Stimulated activated naive CD4-positive, alpha-beta T cell (primary cell): ENCODE measurements at regions not wholly inside any gene's neighbourhood (a gene's known extent, or its start where the extent isn't known, plus 50 kb on each side); places are given as distances from the start of the nearest gene placed in this dataset.

ENCODE experiments used
- DNase-seq, 6 experiments: peaks; one replicate each; lab custom pipeline; 2025; lab: John Stamatoyannopoulos, UW

DNA sequence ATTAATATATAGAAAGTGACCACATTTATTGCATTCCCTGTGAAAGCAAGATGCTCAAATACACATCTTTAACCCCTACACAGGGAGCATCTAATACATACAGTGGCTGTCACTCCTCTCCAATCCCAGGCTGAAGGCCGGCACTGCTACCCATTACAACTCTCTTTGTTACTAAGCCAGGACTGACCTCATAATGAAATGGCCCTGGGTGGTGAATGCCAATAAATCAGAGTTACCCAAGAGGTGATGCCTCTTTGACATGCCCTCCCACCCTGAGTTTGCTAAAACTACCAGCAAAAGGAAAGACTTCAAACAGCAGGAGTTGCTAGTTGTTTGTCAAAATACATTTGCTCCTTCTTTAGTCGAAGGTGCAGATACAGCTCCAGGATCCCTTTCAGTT lies 214.2 kb downstream of the FOXA2 start:
- DNase-seq = no peak

DNA sequence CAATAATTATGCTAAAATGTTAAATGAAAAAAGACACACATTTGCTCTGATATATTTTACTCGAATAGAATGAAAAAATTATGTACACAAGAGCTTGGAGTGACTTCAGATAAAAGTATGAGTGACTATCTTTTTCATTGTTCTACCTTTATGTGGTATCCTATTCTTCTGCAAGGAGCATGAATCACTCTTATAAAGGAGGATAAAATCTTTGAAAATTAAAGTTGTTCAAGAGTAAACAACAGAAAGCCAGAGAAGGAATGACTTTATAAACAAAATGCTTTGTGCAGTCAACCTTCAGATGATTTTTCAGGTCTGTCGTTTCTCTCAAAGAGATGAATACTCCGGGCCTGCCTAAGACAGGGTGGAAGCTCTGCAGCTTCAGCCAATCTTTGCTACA lies 215.3 kb downstream of the FOXA2 start:
- no peak for DNase-seq

DNA sequence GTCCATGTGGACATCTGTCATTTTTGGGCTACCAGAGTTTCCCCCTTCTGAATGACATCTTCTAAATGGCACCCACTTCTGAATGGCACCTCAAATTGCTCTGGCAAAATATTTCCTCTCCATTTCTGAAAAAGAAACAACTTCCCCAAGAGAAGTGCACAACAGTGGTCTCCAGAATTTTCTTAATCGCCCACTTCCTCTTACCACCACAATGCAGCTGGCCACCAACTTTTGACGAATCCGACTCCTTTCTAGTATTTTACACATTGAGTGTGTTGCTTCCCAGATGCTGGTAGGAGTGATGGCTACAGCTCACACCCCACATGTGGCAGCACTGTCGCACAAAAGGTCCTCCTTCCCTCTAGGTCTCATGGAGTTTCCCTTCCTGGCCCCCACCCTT lies 216.1 kb downstream of the FOXA2 start:
- DNase-seq = no peak

DNA sequence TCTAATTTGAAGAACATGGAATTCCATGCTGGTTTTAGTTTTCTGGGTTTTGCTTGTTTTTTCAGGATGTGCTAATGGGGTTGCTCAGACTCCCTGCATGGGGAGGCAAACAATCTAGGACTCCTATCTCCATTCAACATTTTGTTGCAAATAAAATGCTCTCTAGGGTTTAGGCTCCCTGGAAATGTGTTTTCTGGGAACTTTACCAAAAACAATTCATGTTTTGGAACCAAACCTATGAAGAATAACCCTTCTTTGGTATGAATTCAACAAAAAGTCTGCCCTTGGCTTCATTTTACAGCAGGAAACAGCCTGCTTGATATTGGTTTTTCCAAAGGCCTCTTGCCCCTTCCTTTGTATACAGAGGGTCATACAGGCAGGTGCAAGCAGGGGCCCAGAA lies 217.7 kb downstream of the FOXA2 start:
- DNase-seq = no peak

DNA sequence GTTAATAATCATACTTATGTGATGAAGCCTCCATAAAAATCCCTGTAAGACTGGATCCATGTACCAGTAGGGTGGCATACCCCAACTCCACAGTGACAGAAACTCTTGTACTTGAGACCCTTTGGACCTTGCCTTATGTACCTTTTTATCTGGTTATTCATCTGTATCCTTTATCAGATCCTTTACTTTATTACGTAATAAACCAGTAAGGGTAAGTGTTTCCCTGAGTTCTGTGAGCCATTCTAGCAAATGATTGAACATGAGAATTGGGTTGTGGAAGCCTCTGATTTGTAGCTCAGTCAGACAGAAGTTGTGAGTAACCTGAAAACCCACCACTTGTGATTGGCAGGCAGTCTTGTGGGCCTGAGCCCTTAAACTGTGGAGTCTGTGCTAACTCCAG lies 229.7 kb downstream of the FOXA2 start:
- DNase-seq = no peak

DNA sequence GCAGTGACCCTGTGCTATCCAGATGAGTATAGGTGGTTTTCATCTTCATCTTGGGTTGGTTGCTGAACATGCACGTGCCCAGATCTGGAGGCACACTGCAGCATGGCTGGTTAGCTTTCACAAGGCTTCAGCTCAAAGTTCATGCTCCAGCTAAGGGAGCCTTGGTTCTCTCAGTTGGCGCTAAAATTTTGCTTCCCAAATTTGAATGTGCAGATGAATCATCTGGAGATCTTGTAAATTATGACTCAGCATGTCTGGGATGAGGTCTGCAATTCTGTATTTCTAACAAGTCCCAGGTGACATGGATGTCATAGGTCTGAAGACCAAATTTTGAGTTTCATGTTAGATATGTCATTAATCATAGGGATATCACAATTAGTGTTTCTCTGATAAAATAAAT lies 230.8 kb downstream of the FOXA2 start:
- no peak for DNase-seq

DNA sequence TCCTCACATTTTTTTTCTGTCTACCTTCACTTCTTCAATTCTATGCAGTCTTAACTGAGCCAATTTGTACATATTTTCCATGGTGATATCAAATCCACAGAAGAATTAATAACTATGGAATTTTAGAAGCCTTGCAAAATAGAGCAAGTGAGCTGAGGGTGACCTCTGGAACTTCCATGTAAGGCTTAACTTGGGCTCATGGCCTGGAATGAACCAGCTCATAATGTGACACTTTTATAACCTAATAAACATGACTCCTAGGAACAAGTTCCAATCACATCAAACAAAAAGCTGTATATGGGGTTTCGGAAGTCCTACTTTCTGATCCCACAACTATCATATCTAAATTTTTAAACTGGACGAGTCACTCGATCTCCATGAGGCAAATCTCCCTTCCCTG lies 232.4 kb downstream of the FOXA2 start:
- DNase-seq = no peak

DNA sequence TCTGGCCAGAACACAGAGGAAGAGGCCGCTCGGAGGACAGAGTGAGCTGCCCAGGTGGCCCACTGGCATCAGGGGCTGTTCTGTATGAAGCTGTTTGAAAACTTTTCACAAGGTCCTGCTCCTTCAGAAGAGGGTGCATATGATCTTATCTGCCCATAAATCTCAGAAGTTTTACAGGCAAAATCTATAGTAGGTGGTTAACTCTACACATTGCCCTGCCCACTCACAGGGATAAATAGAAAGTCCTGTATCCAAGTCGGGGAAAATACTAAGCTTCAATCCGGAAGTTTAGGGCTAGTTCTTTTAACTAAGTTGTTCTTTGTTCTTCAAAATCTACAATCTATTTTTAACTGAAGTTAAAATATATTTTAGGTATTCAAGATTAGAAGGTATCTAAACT lies 233.7 kb downstream of the FOXA2 start:
- DNase-seq = no peak

DNA sequence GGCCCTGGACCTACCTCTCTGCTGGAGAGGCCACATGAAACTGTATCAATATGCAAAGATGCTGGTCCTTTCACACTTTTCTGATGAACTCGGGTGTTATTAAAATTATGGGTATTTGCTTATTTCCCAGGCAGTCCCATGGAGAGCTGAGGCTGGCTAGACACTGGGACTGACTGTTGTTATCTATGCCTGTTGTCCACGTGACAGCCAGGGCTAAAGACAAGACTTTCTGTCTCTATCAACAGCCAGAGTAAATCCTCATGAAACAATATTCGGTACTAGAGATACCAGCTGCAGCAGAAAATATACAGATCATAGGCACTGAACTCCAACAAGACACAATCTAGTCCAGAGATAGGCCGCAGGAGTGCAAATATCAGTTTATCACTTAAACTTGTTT lies 236.4 kb downstream of the FOXA2 start:
- no peak for DNase-seq

DNA sequence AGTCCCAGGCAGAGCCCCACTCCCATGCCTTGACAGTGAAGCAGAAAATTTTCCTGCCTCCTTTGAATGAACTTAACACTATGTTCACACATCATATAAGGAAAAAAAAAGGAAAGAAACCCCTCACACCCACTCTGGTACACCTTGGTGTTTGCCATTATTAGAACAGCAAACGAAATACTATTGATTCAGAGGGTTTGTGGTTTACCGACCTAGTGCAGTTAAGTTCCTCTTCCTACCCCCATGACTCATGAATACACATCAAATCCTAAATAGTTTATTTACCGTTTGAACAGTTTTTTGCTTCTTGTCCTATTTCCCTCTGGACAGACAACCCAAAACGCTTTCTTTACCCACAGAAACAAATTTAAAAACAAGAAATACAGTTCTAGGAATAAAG lies 237.7 kb downstream of the FOXA2 start:
- no peak for DNase-seq

DNA sequence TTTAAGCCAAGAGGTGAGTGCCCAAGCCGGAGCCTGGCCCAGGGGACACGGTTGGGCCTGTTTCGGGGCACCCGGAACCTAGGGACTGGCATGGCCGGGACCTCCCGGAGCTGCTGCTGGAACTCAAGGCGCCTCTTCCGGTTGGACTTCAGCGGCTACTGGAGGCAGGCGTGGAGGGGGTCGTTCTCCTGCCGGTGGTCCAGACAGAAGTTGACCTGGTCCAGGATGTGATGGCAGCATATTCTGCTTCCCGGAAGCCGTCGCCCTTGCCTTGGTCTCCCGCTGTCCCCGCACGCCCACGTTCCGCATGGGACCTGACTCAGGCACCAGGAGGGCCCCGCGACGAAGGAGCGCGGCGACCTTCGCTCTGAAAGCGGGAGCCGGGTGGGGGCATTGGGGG lies 240.8 kb downstream of the FOXA2 start:
- DNase-seq = no peak

DNA sequence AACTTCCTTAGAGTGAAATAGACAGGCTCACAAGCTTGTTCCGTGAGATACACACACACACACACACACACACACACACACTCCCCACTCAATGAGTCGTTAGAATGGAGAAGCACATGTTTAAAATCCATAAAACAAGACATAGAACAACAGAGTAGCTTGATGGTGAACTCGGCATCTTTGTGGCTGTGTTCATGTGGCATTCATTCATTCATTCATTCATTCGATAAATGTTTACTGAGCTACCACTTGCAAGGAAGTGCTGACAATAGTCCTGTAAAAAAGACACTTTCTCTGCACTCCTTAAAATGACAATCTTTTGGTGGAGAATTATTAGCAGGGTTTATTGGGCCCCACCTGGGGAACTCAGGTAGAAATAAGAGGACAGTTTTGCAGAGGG lies 242.0 kb downstream of the FOXA2 start:
- DNase-seq = no peak

DNA sequence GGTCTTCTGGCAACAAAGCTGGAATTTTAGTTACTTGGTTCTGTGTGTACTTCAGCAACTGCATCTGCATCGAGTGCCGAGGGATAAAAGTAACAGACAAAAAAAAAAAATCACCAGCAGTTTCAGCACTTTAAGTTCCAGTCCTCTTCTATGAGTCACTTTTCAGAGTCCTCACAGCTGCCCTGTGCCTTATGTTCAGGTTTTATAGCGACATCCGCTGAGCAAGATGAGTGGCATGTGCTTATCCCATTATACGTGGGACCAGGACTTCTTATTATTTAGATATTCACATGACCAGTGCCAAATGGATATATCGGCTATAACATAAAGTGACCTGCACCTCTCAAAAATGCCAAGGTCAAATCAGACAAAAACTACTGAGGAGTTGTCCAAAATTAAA lies 242.9 kb downstream of the FOXA2 start:
- DNase-seq = no peak

DNA sequence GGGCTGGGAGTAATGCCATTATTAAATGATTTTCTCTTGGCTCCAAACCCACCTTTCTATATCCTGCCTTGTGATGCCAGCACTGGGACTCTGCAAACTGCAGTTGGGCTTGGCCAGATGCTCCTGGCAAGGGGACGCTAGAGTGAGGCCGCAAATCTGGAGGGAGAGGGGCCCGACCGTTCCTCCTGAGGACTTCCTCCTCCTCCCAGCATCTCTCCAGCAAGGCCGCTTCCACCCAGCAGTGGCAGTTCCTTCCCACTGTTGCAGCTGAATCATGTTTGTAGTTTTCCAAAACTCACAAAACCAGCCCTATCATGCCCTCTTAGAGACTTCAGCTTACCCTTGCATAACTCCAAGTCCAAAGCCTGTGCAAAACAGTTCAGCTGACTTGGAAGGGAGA lies 244.4 kb downstream of the FOXA2 start:
- DNase-seq = no peak

DNA sequence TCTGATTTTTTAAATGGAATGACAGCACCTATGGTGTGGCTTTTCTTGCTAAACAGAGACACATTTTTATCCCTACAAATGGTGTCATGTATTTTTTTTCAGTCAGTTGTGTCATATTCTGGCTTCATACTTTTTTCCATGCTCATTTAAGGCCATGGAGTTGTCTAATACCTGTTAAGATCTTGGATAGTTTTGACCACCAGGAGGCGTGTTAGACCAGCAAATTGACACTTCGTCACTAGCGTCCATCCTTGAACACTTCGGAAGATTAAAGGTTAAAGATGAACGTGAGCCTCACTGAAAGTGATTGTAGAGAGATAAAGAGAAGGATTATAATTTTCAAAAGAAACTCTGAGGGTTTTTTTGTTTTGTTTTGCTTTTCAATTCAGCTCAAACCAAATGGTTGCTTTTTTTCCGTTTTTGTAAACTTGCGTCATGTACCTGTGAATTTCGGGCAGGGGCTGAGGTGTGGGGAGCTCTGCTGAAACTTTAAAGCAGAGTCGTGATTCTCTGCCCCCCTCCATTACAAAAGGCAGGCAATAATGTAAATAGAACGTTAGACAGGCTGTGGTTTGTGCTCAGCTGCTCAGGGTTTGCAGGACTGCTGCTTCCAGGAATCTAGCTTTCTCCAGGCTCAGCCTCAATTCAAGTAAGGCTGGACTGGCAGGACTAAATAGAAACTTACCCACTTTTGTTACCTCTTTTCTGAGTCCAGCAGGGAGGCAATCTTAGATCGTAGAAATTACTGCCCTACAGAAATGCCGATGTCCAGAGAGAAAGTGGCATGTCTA lies 245.1 kb downstream of the FOXA2 start:
- peak in 2 of 6 experiments; percentile 9 to 17 for DNase-seq

DNA sequence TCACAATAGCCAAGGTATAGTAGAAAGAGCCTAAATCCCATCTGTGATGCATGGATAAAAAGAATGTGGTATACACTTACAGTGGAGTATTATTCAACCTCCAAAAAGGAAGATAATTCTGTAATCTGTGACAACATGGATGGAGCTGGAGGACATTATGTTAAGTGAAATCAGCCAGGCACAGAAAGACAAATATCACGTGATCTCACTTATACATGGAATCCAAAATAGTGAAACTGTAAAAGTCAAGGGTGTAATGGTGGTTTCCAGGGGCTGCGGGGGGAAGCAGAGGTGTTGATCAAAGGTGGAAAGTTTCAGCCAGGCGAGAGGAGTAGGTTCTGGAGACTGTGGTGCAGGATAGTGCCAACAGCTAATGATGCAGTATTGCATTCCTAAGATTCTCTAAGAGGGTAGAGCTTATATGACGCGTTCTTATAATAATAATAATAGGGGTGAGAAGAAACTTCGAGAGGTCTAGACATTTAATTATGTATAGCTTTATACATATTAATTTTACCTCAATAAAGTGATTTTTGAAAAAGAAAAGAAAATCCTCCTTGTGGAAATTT lies 246.1 kb downstream of the FOXA2 start:
- DNase-seq = no peak

DNA sequence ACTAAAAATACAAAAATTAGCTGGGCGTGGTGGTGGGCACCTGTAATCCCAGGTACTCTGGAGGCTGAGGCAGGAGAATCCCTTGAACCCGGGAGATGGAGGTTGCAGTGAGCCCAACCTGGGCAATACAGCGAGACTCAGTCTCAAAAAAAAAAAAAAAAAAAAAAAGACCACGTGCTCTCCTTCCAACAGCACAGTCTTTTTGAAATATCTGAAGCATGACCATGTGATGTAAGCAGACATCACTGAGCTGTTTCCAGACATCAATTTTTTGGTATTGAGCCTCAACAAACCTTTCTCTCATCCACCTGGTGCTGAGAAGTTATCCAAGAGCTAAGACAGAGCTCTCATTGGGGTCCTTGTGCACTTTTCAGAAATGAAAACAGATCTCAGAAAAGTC lies 249.2 kb downstream of the FOXA2 start:
- DNase-seq = no peak

DNA sequence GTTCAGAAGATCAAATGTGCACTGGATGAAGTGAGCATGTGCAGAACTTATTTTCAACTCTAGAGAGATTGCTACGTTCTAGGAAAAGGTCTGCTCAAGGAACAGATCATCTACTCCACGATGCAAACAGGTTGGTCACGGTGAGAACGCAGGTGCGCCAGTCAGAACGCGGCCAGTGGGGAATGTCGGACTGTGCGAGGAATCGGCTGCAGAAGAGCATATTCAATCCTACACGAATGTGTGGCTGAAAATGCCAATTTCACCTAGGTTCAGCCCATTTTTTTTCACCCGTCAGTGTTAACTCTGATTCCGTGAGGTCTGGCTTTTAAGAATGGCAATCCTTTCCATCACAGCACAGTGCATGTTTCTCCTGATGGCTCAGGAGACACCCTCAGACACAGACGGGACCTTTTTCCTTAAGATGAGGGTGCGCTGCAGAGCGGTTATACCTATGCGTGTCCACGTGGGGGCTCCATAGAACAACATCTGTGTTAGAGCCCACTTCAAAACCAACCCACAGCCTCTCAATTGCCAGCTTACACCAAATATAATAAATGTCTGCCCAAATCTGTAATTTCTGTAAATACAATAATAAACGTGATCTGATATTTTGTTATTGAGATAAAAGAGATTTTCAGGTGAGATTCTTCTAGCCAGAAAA lies 250.4 kb downstream of the FOXA2 start:
- DNase-seq = peak in 1 of 6 experiments; percentile 22

DNA sequence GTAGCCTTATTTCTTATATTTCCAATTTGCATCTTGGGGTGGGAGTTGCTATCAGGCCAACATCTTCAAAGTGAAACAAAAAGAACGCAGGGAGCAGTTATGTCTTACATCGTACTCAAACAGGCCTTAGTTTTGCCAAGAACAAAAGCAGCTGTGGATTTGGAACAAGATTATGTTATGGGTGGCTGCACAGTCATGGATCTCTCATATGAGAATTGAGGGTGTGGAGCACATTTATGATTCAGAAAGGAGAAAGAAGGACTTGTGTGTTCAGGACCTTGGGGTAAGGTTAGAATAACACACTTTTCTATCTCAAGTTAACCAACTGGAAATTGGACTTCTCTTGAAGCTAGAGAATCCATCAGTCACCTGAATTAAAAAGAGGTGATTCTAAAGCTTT lies 259.9 kb downstream of the FOXA2 start:
- no peak for DNase-seq

DNA sequence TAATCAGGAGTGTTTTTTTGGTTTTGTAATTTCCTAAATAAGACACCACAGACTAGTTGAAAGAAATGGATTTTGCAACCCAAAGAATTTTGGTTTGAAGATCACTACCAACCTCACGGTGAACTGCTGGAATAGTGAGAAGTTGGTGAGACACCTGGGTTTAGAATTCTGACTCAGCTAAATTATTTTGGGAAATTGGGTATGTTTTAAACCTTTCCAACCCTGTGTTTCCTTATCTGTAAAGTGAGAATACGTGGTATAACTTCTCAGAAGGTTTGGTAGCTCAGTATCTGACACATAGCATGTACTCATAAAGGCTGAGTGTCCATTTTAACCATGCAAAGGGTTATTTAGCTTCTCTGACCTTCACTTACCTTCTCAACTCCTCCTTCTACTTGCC lies 261.9 kb downstream of the FOXA2 start:
- no peak for DNase-seq

DNA sequence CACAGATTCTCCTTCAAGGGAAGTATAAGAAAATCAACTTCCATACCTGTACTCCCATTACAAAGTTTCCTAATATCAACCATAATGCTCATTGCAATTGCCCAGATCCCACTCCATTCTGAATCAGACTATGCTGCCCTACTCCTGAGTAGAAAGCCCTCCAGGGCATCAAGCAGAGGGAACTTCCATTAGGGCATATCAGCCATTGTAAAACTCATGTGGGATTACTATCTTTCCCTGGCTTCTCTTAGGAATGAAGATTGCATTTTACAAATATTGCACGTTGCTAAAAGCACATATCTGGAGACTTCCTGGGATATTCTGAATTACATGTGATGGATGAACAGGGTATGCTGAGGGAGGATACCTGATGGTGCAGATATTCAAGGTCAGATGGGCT lies 263.2 kb downstream of the FOXA2 start:
- no peak for DNase-seq

DNA sequence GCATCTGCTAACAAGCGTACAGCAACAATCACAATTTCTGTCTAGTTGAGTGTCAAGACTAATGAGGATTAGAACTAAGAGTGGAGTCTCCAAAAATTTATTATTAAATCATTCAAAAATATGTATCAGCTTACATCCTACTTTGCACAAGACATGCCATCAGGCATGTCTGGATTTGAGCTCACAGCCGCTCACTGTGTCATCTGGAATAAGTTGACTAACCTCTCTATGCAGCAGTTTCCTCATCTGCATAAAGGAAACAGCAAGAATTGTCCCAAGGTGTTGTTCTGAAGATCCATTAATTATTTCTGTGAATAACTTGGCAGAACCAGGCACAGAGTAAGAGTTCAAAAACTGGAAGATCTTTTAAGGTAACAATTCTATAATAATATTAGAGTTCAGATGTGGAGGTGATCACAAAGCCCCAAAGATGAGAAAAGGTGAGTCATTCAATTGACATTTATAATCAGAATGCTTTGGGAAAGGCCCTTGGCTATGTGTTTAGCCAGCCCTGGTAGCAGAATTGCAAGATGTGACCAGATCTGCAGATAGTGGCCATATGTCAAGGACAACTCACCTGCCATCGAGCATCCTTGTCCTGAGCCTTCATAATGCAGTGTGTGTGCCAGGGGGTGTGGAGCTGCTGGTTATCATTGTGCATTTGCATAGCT lies 264.0 kb downstream of the FOXA2 start:
- DNase-seq = no peak

DNA sequence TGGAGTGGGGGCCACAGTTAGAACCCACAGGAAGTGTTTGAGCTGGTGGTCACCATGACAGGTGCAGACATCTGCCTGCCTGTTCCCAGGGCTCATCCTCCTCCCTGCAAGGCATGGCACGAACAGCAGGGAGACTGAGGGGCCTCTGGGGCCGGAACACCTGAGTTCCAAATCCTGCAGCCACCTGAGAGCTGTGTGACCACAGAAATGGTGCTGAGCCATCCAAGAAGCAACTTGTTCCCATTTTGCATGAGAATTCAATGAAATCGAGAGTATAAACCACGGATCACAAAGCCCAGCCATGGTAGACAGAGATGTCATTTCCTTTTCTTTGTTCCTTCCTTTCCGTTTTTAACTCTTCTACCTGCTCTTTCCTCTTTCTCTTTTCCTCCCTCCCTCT lies 268.6 kb downstream of the FOXA2 start:
- DNase-seq = no peak
